HL-60 (cell line): ENCODE measurements at regions not wholly inside any gene's neighbourhood (a gene's known extent, or its start where the extent isn't known, plus 50 kb on each side); places are given as distances from the start of the nearest gene placed in this dataset.

ENCODE experiments used
- CTCF ChIP-seq: IDR thresholded peaks from one replicate; pipeline ENCODE4 v1.5.1; 2011; ENCODE audit warnings: low read length, control low read depth, inconsistent platforms; ENCODE audit not compliant: insufficient read depth
- GABPA ChIP-seq: IDR thresholded peaks from 2 replicates; pipeline ENCODE4 v1.6.1; 2012; ENCODE audit warnings: low read depth
- POLR2AphosphoS5 ChIP-seq: IDR thresholded peaks from 2 replicates; pipeline ENCODE4 v1.6.1; 2012; ENCODE audit warnings: low read depth
- REST ChIP-seq: IDR thresholded peaks from 2 replicates; pipeline ENCODE4 v1.6.1; 2012; ENCODE audit warnings: low read depth; ENCODE audit not compliant: insufficient replicate concordance

GRCh38 chr2:6103372-6103771 is 411.2 kb downstream of the SOX11 start:
- TF ChIP-seq CTCF (no peak), GABPA (no peak), POLR2AphosphoS5 (no peak), REST (no peak)
